Thoracic aorta (tissue), 2 donors: ENCODE measurements at regions not wholly inside any gene's neighbourhood (a gene's known extent, or its start where the extent isn't known, plus 50 kb on each side); places are given as distances from the start of the nearest gene placed in this dataset.

Experiments
- ATAC-seq: fragments of 150-250 bp; one replicate; pipeline ENCODE4 v1.8.0; 2017; ENCODE audit warnings: low read depth; ENCODE audit not compliant: insufficient number of reproducible peaks, low FRiP score
- DNase-seq: peaks from one replicate; pipeline ENCODE4 v3.0.0-alpha.2; 2020; ENCODE audit warnings: low spot score
- H3K27ac ChIP-seq, 2 donors: fragments of 200-600 bp; sonication (generic); 1 replicate in 1 of 2; 2 replicates in 1 of 2; pipeline ENCODE4 v1.5.1; 2016; ENCODE audit warnings: mild to moderate bottlenecking in 2 of 2, moderate library complexity in 2 of 2
- H3K27me3 ChIP-seq: fragments of 200-600 bp; sonication (generic); replicated peaks from 2 replicates; pipeline ENCODE4 v1.6.0; 2016; ENCODE audit warnings: mild to moderate bottlenecking; ENCODE audit not compliant: insufficient read depth
- H3K36me3 ChIP-seq: fragments of 200-600 bp; sonication (generic); one replicate; pipeline ENCODE4 v1.5.1; 2016
- H3K4me1 ChIP-seq, 2 donors: fragments of 200-600 bp; sonication (generic); 1 replicate in 1 of 2; 2 replicates in 1 of 2; pipeline versions ENCODE4 v1.5.1 to v1.6.0; 2016; ENCODE audit warnings: low read depth in 2 of 2, mild to moderate bottlenecking in 1 of 2; ENCODE audit not compliant: control insufficient read depth in 1 of 2
- H3K4me3 ChIP-seq: fragments of 200-600 bp; sonication (generic); 2 replicates; pipeline ENCODE4 v1.5.1; 2016; ENCODE audit warnings: mild to moderate bottlenecking
- H3K9me3 ChIP-seq: fragments of 200-600 bp; sonication (generic); 2 replicates; pipeline ENCODE4 v1.5.1; 2016
- TF ChIP-seq, protein P1 (sequence below): fragments of 200-600 bp; sonication (generic); IDR thresholded peaks from one replicate; pipeline ENCODE4 v1.5.1; 2019; ENCODE audit warnings: antibody characterized with exemption

DNA sequence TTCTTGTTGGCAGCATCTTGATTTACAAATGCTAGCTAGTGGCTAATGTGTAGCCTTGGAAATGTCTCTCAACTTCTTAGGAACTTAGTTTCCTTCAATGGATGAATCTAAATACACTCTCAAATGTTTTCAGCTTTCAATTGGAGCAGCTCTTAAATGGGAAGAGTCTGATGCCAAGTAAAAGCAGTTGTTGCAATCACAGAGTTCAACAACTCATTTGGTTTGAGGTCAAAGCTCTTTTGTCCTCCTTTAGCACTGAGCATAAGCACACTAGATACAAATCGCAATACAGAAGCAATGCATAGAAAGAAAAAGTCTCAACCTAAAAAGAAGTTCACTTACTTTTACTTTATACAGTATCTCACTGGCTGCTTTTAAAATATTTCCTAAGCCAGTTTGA, 986.1 kb upstream of the FLRT2 start:
- Histone ChIP-seq H3K4me3 (no peak overlapping the region), H3K27me3 (no peaks in the 10 kb centered on the region), H3K27ac (no peak overlapping the region), H3K36me3 (no peaks in the 10 kb centered on the region), H3K4me1 (no peaks in the 10 kb centered on the region), H3K9me3 (no peaks in the 10 kb centered on the region)
- no peak for DNase-seq
- TF ChIP-seq, protein P1, sequence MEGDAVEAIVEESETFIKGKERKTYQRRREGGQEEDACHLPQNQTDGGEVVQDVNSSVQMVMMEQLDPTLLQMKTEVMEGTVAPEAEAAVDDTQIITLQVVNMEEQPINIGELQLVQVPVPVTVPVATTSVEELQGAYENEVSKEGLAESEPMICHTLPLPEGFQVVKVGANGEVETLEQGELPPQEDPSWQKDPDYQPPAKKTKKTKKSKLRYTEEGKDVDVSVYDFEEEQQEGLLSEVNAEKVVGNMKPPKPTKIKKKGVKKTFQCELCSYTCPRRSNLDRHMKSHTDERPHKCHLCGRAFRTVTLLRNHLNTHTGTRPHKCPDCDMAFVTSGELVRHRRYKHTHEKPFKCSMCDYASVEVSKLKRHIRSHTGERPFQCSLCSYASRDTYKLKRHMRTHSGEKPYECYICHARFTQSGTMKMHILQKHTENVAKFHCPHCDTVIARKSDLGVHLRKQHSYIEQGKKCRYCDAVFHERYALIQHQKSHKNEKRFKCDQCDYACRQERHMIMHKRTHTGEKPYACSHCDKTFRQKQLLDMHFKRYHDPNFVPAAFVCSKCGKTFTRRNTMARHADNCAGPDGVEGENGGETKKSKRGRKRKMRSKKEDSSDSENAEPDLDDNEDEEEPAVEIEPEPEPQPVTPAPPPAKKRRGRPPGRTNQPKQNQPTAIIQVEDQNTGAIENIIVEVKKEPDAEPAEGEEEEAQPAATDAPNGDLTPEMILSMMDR = no peak
- no peak for ATAC-seq

DNA sequence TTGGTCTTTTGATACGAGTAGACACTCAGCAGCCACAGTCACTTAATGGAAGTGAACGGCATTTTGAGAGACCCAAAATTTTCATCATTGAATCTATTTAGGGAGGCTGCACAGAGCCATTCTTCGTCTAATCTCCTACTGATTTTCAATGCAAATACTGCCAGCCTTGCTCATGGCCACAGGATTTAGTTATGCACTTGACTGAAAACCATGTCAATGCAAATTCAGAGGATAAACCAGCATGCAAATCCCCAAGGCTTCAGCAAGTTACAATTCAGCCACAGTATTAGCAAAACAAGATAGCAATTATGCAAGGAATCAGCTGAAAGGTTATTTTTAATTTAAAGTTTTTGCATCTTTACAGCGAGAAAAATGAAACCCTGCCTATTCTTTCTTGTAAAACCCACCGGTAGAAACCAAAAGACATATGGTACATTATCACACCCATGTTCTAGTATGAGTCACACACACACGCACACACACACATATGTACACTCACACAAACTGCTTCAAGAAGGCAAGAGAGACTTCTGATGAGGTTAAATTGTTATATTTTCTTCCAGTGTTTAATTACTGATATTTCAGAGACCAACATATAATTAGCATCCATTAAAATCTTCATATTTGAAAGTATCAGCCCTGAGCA, 985.3 kb upstream of the FLRT2 start:
- DNase-seq (no peak), ATAC-seq (no peak)
- H3K36me3 ChIP-seq = no peaks in the 10 kb centered on the region
- H3K4me3 ChIP-seq = no peak overlapping the region
- no peaks in the 10 kb centered on the region for H3K27me3 ChIP-seq
- H3K9me3 ChIP-seq = no peaks in the 10 kb centered on the region
- H3K27ac ChIP-seq = no peak overlapping the region
- no peaks in the 10 kb centered on the region for H3K4me1 ChIP-seq
- TF ChIP-seq, protein P1 = no peak

DNA sequence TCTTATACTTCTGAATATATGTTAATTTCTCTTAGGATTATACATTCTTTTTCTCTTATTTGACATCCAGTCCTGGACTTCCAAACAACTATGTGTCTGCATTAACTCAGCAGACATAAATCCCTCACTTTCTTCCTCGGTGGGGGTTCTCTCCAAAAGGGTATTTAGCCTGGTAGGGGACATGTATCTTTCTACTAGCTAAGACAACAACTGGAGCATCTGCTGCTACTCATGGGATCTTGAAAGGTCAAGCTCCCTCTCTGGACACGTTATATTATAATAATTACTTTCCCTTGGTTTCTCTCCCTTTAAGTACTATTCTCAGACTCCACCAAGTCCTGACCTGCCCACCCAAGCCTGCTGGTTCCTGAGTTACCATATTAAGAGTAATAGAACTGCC, 983.7 kb upstream of the FLRT2 start:
- no peak overlapping the region for H3K4me3 ChIP-seq
- no peaks in the 10 kb centered on the region for H3K9me3 ChIP-seq
- TF ChIP-seq, protein P1 = no peak
- no peaks in the 10 kb centered on the region for H3K27me3 ChIP-seq
- H3K36me3 ChIP-seq = no peaks in the 10 kb centered on the region
- no peaks in the 10 kb centered on the region for H3K4me1 ChIP-seq
- ATAC-seq (no peak), DNase-seq (no peak)
- no peak overlapping the region for H3K27ac ChIP-seq

DNA sequence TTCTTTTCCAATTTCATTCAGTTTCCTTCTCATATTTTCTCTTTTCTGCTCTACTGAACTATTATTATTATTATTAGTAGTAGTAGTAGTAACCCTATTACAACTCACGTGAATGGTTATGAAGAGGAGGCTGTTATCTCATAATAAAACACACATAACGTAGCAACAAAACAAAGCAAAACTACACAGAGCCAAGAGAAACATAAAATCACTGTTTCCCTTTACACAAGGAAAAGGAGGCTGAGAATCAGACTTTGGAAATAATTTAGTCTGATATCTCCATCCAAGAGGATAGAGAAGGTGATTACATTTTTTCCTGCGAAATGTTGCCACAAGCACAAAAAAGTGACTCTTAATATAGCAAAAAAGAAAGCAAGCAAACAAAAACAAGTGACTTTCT, 975.8 kb upstream of the FLRT2 start:
- TF ChIP-seq, protein P1 = no peak

DNA sequence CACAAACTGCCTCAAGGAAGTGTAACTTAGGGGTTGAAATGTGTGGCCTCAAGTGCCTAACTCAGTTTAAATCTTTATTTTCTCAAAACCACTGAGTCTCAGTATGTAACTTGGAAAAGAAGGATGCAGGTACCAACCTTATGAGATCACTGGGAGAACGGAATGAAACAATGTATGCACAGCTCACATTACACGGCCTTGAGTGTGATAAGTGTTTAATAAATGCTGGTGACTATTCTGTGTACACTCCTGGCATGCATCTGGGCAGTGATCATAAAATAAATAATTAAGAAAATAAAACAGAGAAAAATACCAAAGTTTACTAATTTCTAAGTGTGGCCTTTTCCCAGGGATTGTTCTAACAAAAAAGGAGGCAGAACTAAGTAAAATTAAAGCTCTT, 974.5 kb upstream of the FLRT2 start:
- no peak for DNase-seq
- Histone ChIP-seq H3K4me1 (no peaks in the 10 kb centered on the region), H3K27me3 (no peaks in the 10 kb centered on the region), H3K36me3 (no peaks in the 10 kb centered on the region), H3K27ac (no peak overlapping the region), H3K4me3 (no peak overlapping the region), H3K9me3 (no peaks in the 10 kb centered on the region)
- ATAC-seq = no peak
- TF ChIP-seq, protein P1 = no peak

More for the DNA sequence above, 975.8 kb upstream of the FLRT2 start:
- ATAC-seq = no peak
- DNase-seq = no peak
- Histone ChIP-seq H3K4me1 (no peaks in the 10 kb centered on the region), H3K36me3 (no peaks in the 10 kb centered on the region), H3K27me3 (no peaks in the 10 kb centered on the region), H3K4me3 (no peak overlapping the region), H3K27ac (no peak overlapping the region), H3K9me3 (no peaks in the 10 kb centered on the region)
